Loucy (cell line): ENCODE measurements at regions not wholly inside any gene's neighbourhood (a gene's known extent, or its start where the extent isn't known, plus 50 kb on each side); places are given as distances from the start of the nearest gene placed in this dataset.

Experiments
- H2AFZ ChIP-seq: fragments of 200-600 bp; sonication (generic); 2 replicates; pipeline ENCODE4 v1.6.0; 2016; ENCODE audit warnings: antibody characterized with exemption, mild to moderate bottlenecking, low read length, moderate library complexity
- H3F3A ChIP-seq: fragments of 200-600 bp; 2 replicates; pipeline ENCODE4 v1.6.0; 2016; ENCODE audit warnings: antibody characterized with exemption, low read depth, mild to moderate bottlenecking
- H3K27me3 ChIP-seq: fragments of 200-600 bp; sonication (generic); 2 replicates; pipeline ENCODE4 v1.6.1; 2014; ENCODE audit warnings: low read length, mild to moderate bottlenecking; ENCODE audit not compliant: insufficient read depth, poor library complexity, severe bottlenecking
- H3K36me3 ChIP-seq: fragments of 200-600 bp; sonication (generic); 2 replicates; pipeline ENCODE4 v1.6.1; 2016; ENCODE audit warnings: low read length; ENCODE audit not compliant: insufficient read depth
- H3K4me1 ChIP-seq: fragments of 200-600 bp; sonication (generic); 2 replicates; pipeline ENCODE4 v1.5.1; 2014; ENCODE audit warnings: low read length, mild to moderate bottlenecking; ENCODE audit not compliant: insufficient read depth, poor library complexity, severe bottlenecking
- H3K4me2 ChIP-seq: fragments of 200-600 bp; sonication (generic); 2 replicates; pipeline ENCODE4 v1.6.0; 2014; ENCODE audit warnings: antibody characterized with exemption, low read length, low read depth, mild to moderate bottlenecking; ENCODE audit not compliant: poor library complexity, severe bottlenecking
- H3K4me3 ChIP-seq: fragments of 200-600 bp; sonication (generic); 2 replicates; pipeline ENCODE4 v1.5.1; 2014; ENCODE audit warnings: low read length, mild to moderate bottlenecking, mixed read lengths; ENCODE audit not compliant: poor library complexity, severe bottlenecking
- H3K79me2 ChIP-seq: fragments of 200-600 bp; sonication (generic); 2 replicates; pipeline ENCODE4 v1.6.1; 2014; ENCODE audit warnings: low read length; ENCODE audit not compliant: insufficient read depth
- H3K9ac ChIP-seq: fragments of 200-600 bp; sonication (generic); 2 replicates; pipeline ENCODE4 v1.6.0; 2014; ENCODE audit warnings: mild to moderate bottlenecking, low read depth, low read length, moderate library complexity; ENCODE audit not compliant: poor library complexity, severe bottlenecking
- H3K9me2 ChIP-seq: fragments of 200-600 bp; sonication (generic); replicated peaks from 2 replicates; pipeline ENCODE4 v1.6.1; 2016; ENCODE audit warnings: low read depth, low read length, mixed read lengths
- H3K9me3 ChIP-seq: fragments of 200-600 bp; sonication (generic); 2 replicates; pipeline ENCODE4 v1.6.1; 2014; ENCODE audit warnings: mild to moderate bottlenecking, antibody characterized with exemption, low read length, low read depth; ENCODE audit not compliant: insufficient read depth
- H4K20me1 ChIP-seq: fragments of 200-600 bp; sonication (generic); 2 replicates; pipeline ENCODE4 v1.6.0; 2014; ENCODE audit warnings: antibody characterized with exemption, low read length, mild to moderate bottlenecking; ENCODE audit not compliant: insufficient read depth, poor library complexity, severe bottlenecking
- EZH2phosphoT487 ChIP-seq: fragments of 200-600 bp; IDR thresholded peaks from 2 replicates; pipeline ENCODE4 v1.6.1; 2018; ENCODE audit warnings: antibody characterized with exemption, mild to moderate bottlenecking, moderate library complexity, borderline replicate concordance
- TF ChIP-seq, protein P1 (sequence below): fragments of 200-600 bp; sonication (generic); conservative IDR thresholded peaks from 2 replicates; pipeline ENCODE4 v1.5.1; 2014; ENCODE audit warnings: mild to moderate bottlenecking, antibody characterized with exemption, low read length

DNA sequence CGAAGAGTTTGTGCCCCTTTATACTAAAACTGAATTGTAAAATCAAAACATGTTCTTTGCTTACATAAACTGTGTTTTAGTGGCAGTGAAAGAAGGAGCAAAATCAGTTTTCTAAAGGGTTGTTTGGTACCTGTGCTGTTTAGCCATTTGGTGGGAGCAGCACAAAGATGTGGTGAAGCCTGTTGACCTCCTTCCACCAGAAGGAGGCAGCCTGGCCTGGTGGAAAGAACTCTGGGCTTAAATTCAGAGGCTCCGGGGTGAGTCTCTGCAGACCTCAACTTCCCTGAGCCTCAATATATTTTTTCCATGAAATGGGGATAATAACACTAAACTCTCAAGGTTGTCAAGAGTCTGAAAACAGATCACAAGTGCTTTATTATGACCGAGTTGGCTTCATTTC lies 502.5 kb downstream of the VRK1 start:
- TF ChIP-seq EZH2phosphoT487 = no peak
- TF ChIP-seq, protein P1, sequence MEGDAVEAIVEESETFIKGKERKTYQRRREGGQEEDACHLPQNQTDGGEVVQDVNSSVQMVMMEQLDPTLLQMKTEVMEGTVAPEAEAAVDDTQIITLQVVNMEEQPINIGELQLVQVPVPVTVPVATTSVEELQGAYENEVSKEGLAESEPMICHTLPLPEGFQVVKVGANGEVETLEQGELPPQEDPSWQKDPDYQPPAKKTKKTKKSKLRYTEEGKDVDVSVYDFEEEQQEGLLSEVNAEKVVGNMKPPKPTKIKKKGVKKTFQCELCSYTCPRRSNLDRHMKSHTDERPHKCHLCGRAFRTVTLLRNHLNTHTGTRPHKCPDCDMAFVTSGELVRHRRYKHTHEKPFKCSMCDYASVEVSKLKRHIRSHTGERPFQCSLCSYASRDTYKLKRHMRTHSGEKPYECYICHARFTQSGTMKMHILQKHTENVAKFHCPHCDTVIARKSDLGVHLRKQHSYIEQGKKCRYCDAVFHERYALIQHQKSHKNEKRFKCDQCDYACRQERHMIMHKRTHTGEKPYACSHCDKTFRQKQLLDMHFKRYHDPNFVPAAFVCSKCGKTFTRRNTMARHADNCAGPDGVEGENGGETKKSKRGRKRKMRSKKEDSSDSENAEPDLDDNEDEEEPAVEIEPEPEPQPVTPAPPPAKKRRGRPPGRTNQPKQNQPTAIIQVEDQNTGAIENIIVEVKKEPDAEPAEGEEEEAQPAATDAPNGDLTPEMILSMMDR = peak; percentile 58
- Histone ChIP-seq H3K4me3 (no peak overlapping the region), H3K9me3 (no peaks in the 10 kb centered on the region), H3K4me1 (no peaks in the 10 kb centered on the region), H3K4me2 (no peak overlapping the region), H3K9me2 (no peaks in the 10 kb centered on the region), H3K9ac (no peak overlapping the region), H3K79me2 (no peaks in the 10 kb centered on the region), H3K36me3 (no peaks in the 10 kb centered on the region), H2AFZ (no peak overlapping the region), H3K27me3 (no peaks in the 10 kb centered on the region), H4K20me1 (no peaks in the 10 kb centered on the region), H3F3A (no peaks in the 10 kb centered on the region)

- Histone ChIP-seq H3K4me2 (no peak overlapping the region), H4K20me1 (no peaks in the 10 kb centered on the region), H3K9me2 (no peaks in the 10 kb centered on the region), H2AFZ (no peak overlapping the region), H3K4me3 (no peak overlapping the region), H3K9ac (no peak overlapping the region), H3K79me2 (no peaks in the 10 kb centered on the region), H3K4me1 (no peaks in the 10 kb centered on the region), H3K9me3 (no peaks in the 10 kb centered on the region), H3K27me3 (no peaks in the 10 kb centered on the region), H3F3A (no peaks in the 10 kb centered on the region), H3K36me3 (no peaks in the 10 kb centered on the region)
- no peak for TF ChIP-seq EZH2phosphoT487
- TF ChIP-seq, protein P1 = peak; percentile 29; the same call in 1 of the 2 replicates
Observed at GRCh38 chr14:97301931-97302559, 504.9 kb downstream of the VRK1 start.

DNA sequence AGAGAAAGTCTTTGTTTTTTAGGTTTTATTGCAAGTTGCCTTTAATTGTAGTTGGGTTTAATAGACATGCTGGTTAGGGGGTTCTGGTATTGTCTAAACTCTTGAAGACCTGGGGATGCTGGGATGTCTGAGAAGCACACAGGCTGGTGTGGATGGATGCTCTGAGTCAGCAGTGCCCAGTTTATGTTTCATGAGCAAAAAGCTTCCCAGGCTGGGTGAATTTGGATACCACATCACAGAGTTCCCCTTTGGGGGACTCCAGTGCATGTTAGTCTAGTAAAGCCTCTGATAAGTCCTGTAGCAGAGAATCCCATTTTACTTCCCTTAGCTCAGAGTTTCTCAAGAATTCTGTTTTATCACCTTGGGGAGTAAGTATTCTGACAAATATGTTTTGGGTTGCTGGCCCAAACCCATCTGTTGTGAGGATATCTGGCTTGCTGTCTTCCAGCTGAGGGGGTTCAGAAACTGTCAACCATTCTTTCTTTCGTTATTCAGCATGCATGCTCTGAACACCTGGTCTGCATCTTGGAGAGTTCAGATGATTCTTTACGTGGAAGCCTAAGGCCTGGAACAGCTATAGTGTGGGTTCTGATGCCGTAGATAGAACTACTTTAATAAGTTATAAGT lies 509.1 kb downstream of the VRK1 start:
- Histone ChIP-seq H3K27me3 (no peaks in the 10 kb centered on the region), H3K79me2 (no peaks in the 10 kb centered on the region), H3F3A (no peaks in the 10 kb centered on the region), H3K9me2 (no peaks in the 10 kb centered on the region), H3K4me1 (no peaks in the 10 kb centered on the region), H3K36me3 (no peaks in the 10 kb centered on the region), H4K20me1 (no peaks in the 10 kb centered on the region), H3K9me3 (no peaks in the 10 kb centered on the region), H3K9ac (no peak overlapping the region), H3K4me3 (no peak overlapping the region), H2AFZ (no peak overlapping the region), H3K4me2 (no peak overlapping the region)
- TF ChIP-seq EZH2phosphoT487 = no peak
- TF ChIP-seq, protein P1 = no peak
